Stomach (tissue), 4 donors: ENCODE measurements at regions not wholly inside any gene's neighbourhood (a gene's known extent, or its start where the extent isn't known, plus 50 kb on each side); places are given as distances from the start of the nearest gene placed in this dataset.

Source experiments
- EP300 ChIP-seq: sonication (generic); formaldehyde crosslinking; IDR thresholded peaks from one replicate; pipeline ENCODE4 v1.6.1; 2017; ENCODE audit warnings: antibody characterized with exemption
- POLR2A ChIP-seq, 4 donors: fragments of 450-650 bp; IDR thresholded peaks; one replicate each; pipeline ENCODE4 v1.6.1; 2016; ENCODE audit warnings: antibody characterized with exemption in 4 of 4, control low read depth in 2 of 4, mild to moderate bottlenecking in 1 of 4, moderate library complexity in 1 of 4
- TF ChIP-seq, protein P1 (sequence below), 7 experiments: fragments of 450-650 bp in 4 of 7; fragments of 200-600 bp in 3 of 7; sonication (generic) in 3 of 7; IDR thresholded peaks; one replicate each; pipeline ENCODE4 v1.5.1; 2016 to 2019; ENCODE audit warnings: antibody characterized with exemption in 7 of 7, control low read depth in 2 of 7, mild to moderate bottlenecking in 1 of 7

GRCh38 chr2:128724547-128724946, 405.9 kb upstream of the HS6ST1 start:
- TF ChIP-seq, protein P1, sequence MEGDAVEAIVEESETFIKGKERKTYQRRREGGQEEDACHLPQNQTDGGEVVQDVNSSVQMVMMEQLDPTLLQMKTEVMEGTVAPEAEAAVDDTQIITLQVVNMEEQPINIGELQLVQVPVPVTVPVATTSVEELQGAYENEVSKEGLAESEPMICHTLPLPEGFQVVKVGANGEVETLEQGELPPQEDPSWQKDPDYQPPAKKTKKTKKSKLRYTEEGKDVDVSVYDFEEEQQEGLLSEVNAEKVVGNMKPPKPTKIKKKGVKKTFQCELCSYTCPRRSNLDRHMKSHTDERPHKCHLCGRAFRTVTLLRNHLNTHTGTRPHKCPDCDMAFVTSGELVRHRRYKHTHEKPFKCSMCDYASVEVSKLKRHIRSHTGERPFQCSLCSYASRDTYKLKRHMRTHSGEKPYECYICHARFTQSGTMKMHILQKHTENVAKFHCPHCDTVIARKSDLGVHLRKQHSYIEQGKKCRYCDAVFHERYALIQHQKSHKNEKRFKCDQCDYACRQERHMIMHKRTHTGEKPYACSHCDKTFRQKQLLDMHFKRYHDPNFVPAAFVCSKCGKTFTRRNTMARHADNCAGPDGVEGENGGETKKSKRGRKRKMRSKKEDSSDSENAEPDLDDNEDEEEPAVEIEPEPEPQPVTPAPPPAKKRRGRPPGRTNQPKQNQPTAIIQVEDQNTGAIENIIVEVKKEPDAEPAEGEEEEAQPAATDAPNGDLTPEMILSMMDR (IDR thresholded peaks at IDR 0.05), result no peak
- TF ChIP-seq POLR2A (IDR thresholded peaks at IDR 0.05), result no peak
- TF ChIP-seq EP300, result no peak
